GM19452 (cell line): ENCODE measurements at regions not wholly inside any gene's neighbourhood (a gene's known extent, or its start where the extent isn't known, plus 50 kb on each side); places are given as distances from the start of the nearest gene placed in this dataset.

ENCODE experiments used
- ATAC-seq: cut with Tn5 transposase; IDR thresholded peaks from one replicate; pipeline ENCODE4 v1.9.1; 2021; ENCODE audit not compliant: unreplicated experiment

- no peak for ATAC-seq
These were observed 108.4 kb downstream of the LSM3 start for GRCh38 chr3:14286887-14287500.

DNA sequence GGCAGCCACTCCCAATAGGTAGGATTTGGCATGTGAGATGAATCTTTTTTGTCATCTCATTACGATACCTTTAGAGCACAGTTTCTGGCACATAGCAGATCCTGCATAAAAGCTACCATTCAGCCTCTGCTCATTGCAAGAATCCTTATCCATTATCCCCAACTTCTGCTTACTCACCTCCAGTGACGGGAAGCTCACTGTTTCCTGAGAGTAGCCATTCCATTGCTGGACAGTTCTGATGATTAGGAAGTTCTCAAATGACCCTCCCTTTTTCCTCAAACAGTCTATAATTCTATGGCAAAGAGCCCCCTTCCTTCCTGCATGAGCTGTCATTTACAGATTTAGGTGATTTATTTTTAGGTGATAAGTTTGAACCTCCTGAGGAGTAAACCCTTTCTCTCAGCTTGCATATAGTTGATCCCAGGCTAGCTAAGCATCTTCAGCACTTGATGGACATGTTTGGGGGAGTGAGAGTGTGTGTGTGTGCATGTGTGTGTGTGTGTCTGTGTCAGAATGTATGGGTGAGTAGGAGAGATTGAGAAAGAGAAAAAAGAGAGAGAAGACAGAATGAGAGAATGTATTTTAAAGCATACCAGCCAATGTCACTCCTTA lies 109.7 kb downstream of the LSM3 start:
- ATAC-seq, result no peak

GRCh38 chr3:14288833-14289451 lies 110.3 kb downstream of the LSM3 start:
- ATAC-seq, result no peak

- ATAC-seq, result no peak
These were observed 111.2 kb downstream of the LSM3 start for GRCh38 chr3:14289590-14290461.

- ATAC-seq, result no peak
These were observed 111.6 kb upstream of the SLC6A6 start for GRCh38 chr3:14290631-14291385.

DNA sequence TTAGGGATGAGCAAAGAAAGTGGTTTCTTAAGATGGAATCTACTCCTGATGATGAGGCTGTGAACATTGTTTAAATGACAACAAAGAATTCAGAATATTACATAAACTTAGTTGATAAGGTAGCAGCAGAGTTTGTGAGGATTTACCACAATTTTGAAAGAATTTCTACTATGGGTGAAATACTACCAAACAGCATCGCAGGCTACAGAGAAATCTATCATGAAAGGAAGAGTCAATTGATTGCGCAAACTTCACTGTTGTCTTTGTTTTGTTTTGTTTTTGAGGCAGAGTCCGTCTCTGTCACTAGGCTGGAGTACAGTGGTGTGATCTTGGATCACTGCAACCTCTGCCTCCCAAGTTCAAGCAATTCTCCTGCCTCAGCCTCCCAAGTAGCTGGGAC lies 107.4 kb upstream of the SLC6A6 start:
- ATAC-seq, result no peak

- ATAC-seq, result no peak
These were observed 106.6 kb upstream of the SLC6A6 start for GRCh38 chr3:14295801-14296200.

GRCh38 chr3:14297305-14297704 lies 105.1 kb upstream of the SLC6A6 start:
- ATAC-seq, result no peak

DNA sequence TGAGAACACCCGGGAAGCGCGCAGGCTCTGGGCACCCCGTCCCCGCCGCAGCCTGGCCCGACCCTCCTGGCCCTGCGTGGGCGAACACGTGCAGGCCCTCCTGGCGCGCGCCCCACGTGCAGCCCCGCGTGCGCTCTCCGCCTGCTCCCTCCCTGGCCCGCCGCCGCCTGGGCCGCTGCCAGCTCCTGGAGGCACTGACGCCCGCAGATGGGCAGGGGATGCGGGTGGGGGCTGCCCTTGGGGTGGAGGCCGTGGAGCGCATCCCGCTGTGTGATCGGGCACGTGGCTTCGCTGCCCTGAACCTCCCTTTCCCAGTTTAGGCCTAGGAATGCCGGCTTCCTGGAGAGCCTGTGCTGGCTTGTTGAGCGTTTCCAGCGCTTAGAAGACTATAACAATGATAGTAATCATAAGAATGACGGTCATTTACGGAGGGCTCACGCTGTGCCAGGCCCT lies 104.6 kb upstream of the SLC6A6 start:
- no peak for ATAC-seq

DNA sequence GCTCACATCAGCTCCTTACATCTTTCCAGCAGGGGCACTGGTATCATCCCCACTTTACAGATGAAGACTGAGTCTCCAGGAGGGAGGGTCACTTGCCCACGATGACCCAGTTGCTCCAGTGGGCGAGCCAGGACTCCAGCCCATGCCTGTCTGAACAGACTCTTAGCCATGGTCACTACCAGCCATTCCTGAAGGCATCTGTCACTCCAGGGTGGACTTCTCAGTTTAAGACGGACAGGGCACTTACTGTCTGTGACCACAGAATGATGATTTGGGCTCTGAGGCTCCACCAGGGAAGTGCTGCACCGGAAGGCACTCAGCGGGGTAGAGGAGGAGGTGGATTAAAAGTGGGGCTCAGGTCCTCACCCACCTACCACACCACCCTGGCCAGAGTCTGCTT lies 104.0 kb upstream of the SLC6A6 start:
- ATAC-seq, result no peak

DNA sequence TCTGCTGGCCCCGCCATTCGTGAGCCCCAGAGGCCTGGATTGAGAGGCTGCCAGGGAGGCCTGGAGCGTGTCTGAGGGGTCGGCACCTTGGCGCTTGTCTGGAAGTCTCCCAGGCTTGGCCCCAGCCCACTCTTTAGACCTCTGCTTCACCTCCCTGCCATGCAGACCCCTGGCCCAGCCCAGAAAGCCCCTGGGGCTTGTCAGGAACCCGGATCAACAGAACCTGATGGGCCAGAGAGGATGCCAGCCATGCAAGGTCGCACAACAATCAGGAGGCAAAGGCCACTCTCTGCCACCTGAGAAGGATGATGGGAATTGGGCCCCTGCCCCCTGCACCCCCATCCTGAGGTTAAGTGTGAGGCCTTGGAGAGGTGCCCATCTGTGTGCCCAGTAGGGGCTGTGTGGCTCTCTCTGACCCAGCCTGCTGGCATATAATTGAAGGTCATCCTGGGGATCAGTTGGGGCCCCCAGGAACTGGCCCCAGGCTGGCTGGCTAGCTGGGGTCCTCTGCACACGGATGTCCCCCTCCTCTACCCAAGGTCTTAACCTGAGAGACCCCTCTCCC lies 103.3 kb upstream of the SLC6A6 start:
- no peak for ATAC-seq

DNA sequence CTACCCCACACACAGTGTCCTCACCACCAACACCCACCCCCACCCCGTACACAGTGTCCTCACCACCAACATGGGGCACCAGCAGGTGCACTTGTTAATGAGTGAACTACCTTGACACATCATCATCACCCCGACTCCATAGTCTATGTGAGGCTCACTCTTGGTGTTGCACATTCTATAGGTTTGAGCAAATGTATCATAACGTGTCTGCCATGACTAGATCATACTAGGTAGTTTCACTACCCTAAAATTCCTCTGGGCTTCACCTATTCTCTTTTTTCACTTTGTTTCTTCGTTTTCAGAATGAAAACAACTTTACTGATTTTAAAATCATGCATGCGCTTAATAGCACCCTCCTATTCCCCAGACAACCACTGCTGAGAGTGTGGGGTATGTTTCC lies 102.6 kb upstream of the SLC6A6 start:
- peak; percentile 79 for ATAC-seq

DNA sequence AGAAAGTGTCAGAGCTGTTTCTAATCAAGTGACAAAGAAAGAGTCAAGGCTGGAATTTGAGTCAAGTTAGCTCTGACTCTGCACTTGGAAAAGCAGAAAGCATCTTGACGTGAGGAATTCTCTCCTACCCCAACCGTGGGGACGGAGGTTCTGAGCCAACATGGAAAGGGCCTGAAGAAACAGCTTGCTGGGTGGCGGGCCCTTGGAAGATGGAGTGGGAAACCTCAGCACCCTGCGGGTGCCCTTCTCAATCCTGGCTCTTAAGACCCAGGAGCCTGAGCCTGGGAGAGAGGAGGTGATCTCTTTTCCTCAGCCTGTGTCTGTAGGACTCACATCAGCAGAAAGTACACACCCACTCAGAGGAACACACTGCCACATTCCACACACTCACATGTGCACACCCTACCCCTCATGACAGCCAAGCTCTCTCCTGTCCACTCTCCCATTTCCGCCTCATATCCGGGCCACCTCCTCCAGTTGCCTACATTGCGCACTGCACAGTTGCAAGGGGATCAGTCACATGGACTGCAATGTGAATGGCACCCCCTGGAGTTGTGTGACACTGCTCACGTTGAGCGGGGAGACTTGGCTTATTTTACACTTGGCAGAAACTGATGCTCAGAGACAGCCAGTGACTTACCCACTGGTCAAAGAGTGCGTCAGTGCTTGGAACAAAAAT lies 101.5 kb upstream of the SLC6A6 start:
- ATAC-seq, result no peak

GRCh38 chr3:14301558-14301957 lies 100.8 kb upstream of the SLC6A6 start:
- no peak for ATAC-seq

GRCh38 chr3:14303336-14304100 lies 98.9 kb upstream of the SLC6A6 start:
- no peak for ATAC-seq

DNA sequence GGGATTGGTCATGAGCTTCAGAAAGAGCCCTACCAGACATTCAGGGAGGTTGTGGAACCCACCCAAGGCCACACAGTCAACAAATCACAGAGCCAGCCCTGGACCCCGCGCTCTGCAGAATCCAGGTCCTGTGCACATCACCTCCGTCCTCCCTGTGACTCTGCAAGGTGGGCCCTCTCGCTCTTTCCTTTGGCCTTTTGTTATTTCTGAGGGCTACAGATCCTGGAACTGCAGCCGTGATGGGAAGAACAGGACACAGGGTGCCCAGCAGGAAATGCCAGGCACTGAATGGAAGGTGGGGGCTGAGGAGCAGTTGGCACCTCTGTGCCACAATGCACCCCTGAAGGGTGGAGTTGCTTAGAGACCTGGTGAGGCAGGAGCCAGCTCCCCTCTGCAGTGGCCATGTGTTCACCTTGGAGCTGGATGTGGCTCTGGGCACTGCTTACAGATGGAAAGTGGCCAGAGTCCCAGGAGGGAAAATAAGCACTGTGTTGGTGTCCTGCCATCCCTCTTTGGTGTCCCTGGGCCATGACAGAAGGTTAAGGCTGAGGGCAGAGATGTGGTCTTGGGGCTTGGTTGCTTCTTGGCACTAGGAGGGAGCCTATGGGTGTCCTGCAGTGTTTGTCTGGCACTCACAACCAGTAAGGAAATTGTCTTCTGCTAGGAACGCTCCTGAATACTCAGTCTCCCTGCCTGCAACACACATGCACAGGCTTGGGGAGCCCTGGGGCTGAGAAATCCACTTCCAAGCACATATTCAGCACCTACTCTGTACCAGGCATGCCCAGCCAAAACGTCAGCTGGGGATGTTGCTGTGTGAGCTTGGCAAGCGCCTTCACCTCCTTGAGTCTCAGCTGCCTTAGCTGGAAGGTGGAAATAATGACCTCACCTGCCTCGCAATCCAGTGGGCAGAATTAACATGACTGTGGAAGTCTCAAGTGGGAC lies 98.0 kb upstream of the SLC6A6 start:
- ATAC-seq, result no peak

DNA sequence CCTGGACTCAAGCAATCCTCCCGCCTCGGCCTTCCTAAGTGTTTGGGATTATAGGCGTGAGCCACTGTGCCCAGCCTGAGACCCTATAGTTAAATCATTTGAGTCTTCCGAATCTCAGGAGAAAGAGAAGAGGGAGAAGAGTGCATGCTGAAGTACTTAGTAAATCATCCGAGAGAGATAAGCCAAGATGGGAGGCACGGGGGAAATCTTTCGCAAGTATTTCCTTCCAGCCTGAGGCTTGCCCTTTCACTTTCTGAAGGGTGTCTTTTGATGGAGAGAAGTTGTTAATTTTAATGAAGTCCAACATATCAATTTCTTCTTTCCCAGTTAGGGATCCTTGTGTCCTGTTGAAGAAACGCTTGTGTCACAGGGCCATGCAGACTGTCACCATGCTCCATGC lies 97.1 kb upstream of the SLC6A6 start:
- no peak for ATAC-seq

DNA sequence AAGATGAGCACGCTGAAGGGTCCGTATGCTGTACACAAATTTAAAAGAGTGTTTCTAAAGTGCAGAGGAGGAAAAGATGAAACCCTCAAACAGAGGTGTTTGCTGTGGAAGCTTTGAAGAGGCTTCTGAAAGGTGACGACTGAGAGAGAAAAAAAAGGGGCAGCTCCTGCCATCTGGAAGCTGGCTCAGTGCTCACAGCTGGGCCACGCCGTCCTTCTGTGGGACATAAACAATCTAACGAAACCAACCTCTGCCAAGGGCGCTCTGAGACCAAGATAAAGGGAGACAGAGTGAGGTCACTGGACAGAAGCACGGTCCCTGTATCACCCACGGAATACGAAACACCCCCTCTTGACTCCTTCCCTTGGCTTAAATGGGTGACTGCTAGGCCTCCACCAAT lies 96.3 kb upstream of the SLC6A6 start:
- no peak for ATAC-seq
